ENCODE measurements at regions not wholly inside any gene's neighbourhood (a gene's known extent, or its start where the extent isn't known, plus 50 kb on each side); places are given as distances from the start of the nearest gene placed in this dataset.

GRCh38 chr1:98005326-98006010 is 84.6 kb upstream of the DPYD start:
- Mint-ChIP-seq H3K4me1 (no peaks in the 10 kb centered on the region), H3K27me3 (no peaks in the 10 kb centered on the region), H3K27ac (no peak overlapping the region), H3K36me3 (no peaks in the 10 kb centered on the region), H3K4me3 (no peak overlapping the region), H3K9me3 (no peaks in the 10 kb centered on the region)

DNA sequence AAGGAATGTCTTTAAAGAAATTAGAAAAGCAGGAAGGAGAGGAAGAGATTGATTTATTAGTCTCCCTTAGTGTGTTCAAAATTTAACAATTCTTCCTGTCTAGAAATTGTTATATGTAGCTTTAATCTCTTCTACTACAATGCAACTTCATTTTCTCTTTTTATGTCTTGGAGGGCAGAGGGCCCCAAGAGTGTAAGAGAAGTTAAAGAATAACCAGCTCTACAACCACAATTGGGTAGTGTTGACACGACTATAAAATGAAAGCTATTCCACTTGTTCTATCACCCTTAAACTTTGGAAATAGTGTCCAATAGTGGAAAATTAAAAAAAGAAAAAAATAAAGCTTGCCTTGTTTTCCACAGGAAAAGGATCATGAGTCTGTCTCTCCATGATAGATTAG is 82.6 kb upstream of the DPYD start:
- H3K4me1 Mint-ChIP-seq, result no peaks in the 10 kb centered on the region
- H3K27me3 Mint-ChIP-seq, result no peaks in the 10 kb centered on the region
- H3K36me3 Mint-ChIP-seq, result no peaks in the 10 kb centered on the region
- H3K27ac Mint-ChIP-seq, result no peak overlapping the region
- no peaks in the 10 kb centered on the region for H3K9me3 Mint-ChIP-seq
- H3K4me3 Mint-ChIP-seq, result no peak overlapping the region

DNA sequence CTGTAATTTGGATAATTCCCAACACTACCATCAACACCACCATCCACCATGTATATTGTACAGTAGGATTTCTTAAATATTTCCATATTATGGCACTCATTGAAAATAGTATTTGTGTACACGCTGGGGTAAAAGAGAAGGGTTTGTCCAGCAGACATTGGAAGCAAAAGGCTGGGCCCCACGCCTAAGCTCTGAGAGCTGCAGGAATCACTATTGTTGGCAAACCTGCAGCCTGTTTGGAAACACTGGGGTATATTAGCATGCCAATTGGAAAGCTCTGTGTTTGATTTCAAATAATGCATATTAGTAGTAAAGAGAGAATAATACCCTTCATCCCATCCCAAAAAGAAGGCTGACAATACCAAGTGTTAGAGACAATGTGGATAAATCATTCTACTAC is 81.5 kb upstream of the DPYD start:
- Mint-ChIP-seq H3K9me3 (no peaks in the 10 kb centered on the region), H3K4me3 (no peak overlapping the region), H3K27me3 (no peaks in the 10 kb centered on the region), H3K27ac (no peak overlapping the region), H3K36me3 (no peaks in the 10 kb centered on the region), H3K4me1 (no peaks in the 10 kb centered on the region)

GRCh38 chr1:98001764-98002163 is 80.9 kb upstream of the DPYD start:
- H3K4me1 Mint-ChIP-seq, result no peaks in the 10 kb centered on the region

DNA sequence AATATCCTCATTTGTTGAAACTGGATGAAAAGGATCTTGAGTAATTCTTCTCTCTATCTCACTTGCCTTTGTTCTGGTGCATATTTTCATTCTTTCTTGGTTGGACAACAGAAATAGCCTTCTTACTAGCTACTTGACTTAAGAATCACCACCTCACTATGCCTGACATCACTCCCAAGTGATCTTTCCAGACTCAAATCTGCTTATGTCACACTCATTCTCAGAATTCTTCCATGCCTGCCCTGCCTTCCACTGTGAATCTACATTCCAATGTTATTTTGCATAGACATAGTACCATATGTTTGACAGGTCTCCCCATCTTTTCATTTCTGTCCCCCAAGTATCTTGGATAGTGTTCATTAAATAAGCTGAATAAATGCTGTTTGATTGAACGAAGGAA is 78.5 kb upstream of the DPYD start:
- H3K4me3 Mint-ChIP-seq, result no peak overlapping the region
- no peaks in the 10 kb centered on the region for H3K9me3 Mint-ChIP-seq
- no peaks in the 10 kb centered on the region for H3K27me3 Mint-ChIP-seq
- H3K27ac Mint-ChIP-seq, result no peak overlapping the region
- no peaks in the 10 kb centered on the region for H3K4me1 Mint-ChIP-seq
- no peaks in the 10 kb centered on the region for H3K36me3 Mint-ChIP-seq

More at GRCh38 chr1:98001764-98002163, 80.9 kb upstream of the DPYD start:
- H3K36me3 Mint-ChIP-seq, result no peaks in the 10 kb centered on the region
- no peaks in the 10 kb centered on the region for H3K9me3 Mint-ChIP-seq
- H3K27me3 Mint-ChIP-seq, result no peaks in the 10 kb centered on the region
- no peak overlapping the region for H3K4me3 Mint-ChIP-seq
- H3K27ac Mint-ChIP-seq, result no peak overlapping the region

- Mint-ChIP-seq H3K27ac (no peak overlapping the region), H3K36me3 (no peaks in the 10 kb centered on the region), H3K4me1 (no peaks in the 10 kb centered on the region), H3K4me3 (no peak overlapping the region), H3K9me3 (peaks cover 0 to 1% (median 0%) of the 10 kb centered on the region in 3 donors), H3K27me3 (no peaks in the 10 kb centered on the region)
These were observed 76.0 kb upstream of the DPYD start for GRCh38 chr1:97996880-97997279.

- Mint-ChIP-seq H3K36me3 (no peaks in the 10 kb centered on the region), H3K4me1 (no peaks in the 10 kb centered on the region), H3K27me3 (peaks cover 2% of the 10 kb centered on the region), H3K4me3 (no peak overlapping the region), H3K9me3 (peaks cover 0 to 5% (median 1%) of the 10 kb centered on the region in 3 donors), H3K27ac (no peak overlapping the region)
These were observed 68.4 kb upstream of the DPYD start for GRCh38 chr1:97989094-97989680.

GRCh38 chr1:97986041-97987005 is 65.5 kb upstream of the DPYD start:
- H3K4me1 Mint-ChIP-seq, result no peaks in the 10 kb centered on the region
- H3K9me3 Mint-ChIP-seq, result peaks cover 0 to 5% (median 0%) of the 10 kb centered on the region in 3 donors
- H3K27me3 Mint-ChIP-seq, result peaks cover 2% of the 10 kb centered on the region
- H3K4me3 Mint-ChIP-seq, result no peak overlapping the region
- H3K27ac Mint-ChIP-seq, result no peak overlapping the region
- no peaks in the 10 kb centered on the region for H3K36me3 Mint-ChIP-seq

GRCh38 chr1:97983126-97983525 is 62.3 kb upstream of the DPYD start:
- Mint-ChIP-seq H3K36me3 (no peaks in the 10 kb centered on the region), H3K4me3 (no peak overlapping the region), H3K27ac (no peak overlapping the region), H3K4me1 (no peaks in the 10 kb centered on the region), H3K9me3 (peaks cover 0 to 5% (median 0%) of the 10 kb centered on the region in 3 donors), H3K27me3 (no peaks in the 10 kb centered on the region)

- Mint-ChIP-seq H3K9me3 (no peaks in the 10 kb centered on the region), H3K36me3 (no peaks in the 10 kb centered on the region), H3K4me1 (no peaks in the 10 kb centered on the region), H3K4me3 (no peak overlapping the region), H3K27ac (no peak overlapping the region), H3K27me3 (no peaks in the 10 kb centered on the region)
These were observed 59.7 kb upstream of the DPYD start for GRCh38 chr1:97980530-97980929.

DNA sequence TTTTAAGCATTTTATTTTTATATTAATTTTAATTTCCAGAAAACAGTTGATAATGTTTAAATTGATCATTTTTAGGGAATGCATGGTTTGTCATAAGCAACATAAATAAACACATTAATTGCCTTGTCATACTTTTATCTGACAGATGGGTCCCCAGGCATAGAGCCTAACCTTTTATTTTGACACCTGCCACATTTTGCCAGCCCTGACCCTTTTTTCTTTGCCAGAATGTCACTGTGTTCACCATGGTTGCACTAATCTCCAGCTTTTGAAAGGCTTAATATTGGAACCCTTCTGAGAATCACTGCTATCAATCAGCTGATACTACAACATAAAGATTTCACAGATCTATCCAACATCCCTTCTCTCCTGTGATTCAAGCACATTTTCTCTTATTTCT is 56.0 kb upstream of the DPYD start:
- Mint-ChIP-seq H3K4me3 (no peak overlapping the region), H3K27me3 (no peaks in the 10 kb centered on the region), H3K27ac (no peak overlapping the region), H3K4me1 (no peaks in the 10 kb centered on the region), H3K36me3 (no peaks in the 10 kb centered on the region), H3K9me3 (no peaks in the 10 kb centered on the region)

Data from IgD-negative memory B cell (primary cell).